ENCODE measurements at regions not wholly inside any gene's neighbourhood (a gene's known extent, or its start where the extent isn't known, plus 50 kb on each side); places are given as distances from the start of the nearest gene placed in this dataset.

DNA sequence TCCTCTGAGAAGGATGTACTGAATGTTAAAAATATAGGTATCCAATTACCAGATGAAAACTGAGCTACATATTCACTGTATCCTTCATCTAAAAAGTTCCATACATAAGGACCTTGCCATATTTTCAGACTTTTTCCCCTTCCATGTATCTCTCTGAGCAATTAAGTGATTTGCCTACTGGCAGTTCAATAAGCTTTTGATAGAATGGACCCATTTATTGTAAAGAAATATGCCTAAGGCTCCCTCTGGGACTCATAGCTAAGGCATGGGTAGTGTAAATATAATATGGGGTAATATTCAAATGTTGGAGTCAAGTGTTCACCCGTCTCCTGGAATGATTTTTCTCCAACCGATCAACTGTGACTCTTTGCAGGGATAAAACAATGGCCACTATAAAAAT is 135.4 kb upstream of the FSHR start:
- TF ChIP-seq, protein P1, sequence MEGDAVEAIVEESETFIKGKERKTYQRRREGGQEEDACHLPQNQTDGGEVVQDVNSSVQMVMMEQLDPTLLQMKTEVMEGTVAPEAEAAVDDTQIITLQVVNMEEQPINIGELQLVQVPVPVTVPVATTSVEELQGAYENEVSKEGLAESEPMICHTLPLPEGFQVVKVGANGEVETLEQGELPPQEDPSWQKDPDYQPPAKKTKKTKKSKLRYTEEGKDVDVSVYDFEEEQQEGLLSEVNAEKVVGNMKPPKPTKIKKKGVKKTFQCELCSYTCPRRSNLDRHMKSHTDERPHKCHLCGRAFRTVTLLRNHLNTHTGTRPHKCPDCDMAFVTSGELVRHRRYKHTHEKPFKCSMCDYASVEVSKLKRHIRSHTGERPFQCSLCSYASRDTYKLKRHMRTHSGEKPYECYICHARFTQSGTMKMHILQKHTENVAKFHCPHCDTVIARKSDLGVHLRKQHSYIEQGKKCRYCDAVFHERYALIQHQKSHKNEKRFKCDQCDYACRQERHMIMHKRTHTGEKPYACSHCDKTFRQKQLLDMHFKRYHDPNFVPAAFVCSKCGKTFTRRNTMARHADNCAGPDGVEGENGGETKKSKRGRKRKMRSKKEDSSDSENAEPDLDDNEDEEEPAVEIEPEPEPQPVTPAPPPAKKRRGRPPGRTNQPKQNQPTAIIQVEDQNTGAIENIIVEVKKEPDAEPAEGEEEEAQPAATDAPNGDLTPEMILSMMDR (IDR thresholded peaks at IDR 0.05): no peak
- TF ChIP-seq POLR2A (IDR thresholded peaks at IDR 0.05): no peak

Data from thyroid gland (tissue), 4 donors.